AG04449 (cell line): ENCODE measurements at regions not wholly inside any gene's neighbourhood (a gene's known extent, or its start where the extent isn't known, plus 50 kb on each side); places are given as distances from the start of the nearest gene placed in this dataset.

Experiments used
- CTCF ChIA-PET: fragments of 350-600 bp; formaldehyde crosslinking; extraction: SDS; loops from one replicate; lab custom pipeline; 2021; ENCODE audit warnings: antibody characterized with exemption; lab: Yijun Ruan, JAX
- POLR2A ChIA-PET: fragments of 400-600, 350-600 bp; formaldehyde crosslinking; extraction: SDS; loops from one replicate; lab custom pipeline; 2020; ENCODE audit warnings: antibody characterized with exemption, inconsistent platforms; lab: Yijun Ruan, JAX
- DNase-seq: peaks from one replicate; pipeline ENCODE4 v3.0.0-alpha.2; 2010; ENCODE audit warnings: low read depth, low spot score
- H3K4me3 ChIP-seq: 2 replicates; pipeline ENCODE4 v1.5.1; 2011; ENCODE audit warnings: low read depth, mild to moderate bottlenecking, control low read depth, low read length
- CTCF ChIP-seq: IDR thresholded peaks from one replicate; pipeline ENCODE4 v1.5.1; 2011; ENCODE audit warnings: mild to moderate bottlenecking, moderate library complexity, low read length, control low read depth, inconsistent platforms; ENCODE audit not compliant: insufficient read depth; ENCODE audit errors: missing control alignments

GRCh38 chr5:130875656-130876055 is 289.4 kb downstream of the HINT1 start:
- no peak for DNase-seq
- ChIA-PET CTCF (no interaction called here), POLR2A (no interaction called here)
- no peak for TF ChIP-seq CTCF
- no peak overlapping the region for H3K4me3 ChIP-seq

GRCh38 chr5:130874861-130875417 is 290.1 kb downstream of the HINT1 start:
- no peak for TF ChIP-seq CTCF
- DNase-seq: no peak
- ChIA-PET CTCF (no interaction called here), POLR2A (no interaction called here)
- H3K4me3 ChIP-seq: no peak overlapping the region

- no peak overlapping the region for H3K4me3 ChIP-seq
- CTCF ChIA-PET: interaction anchor here (0.6 to 2.5 kb wide), 19 partner anchors 10 to 1191 kb away, joined by 3 to 23 read pairs (median 5); no protein-coding TSS in a partner anchor
- DNase-seq: no peak
- POLR2A ChIA-PET: no interaction called here
- TF ChIP-seq CTCF: peak; percentile 48
Measured at GRCh38 chr5:130871346-130872086, 293.5 kb downstream of the HINT1 start.

GRCh38 chr5:130870691-130871090 is 294.4 kb downstream of the HINT1 start:
- ChIA-PET POLR2A (no interaction called here), CTCF (interaction anchor here (1.0 to 2.5 kb wide), 15 partner anchors 9 to 970 kb away, joined by 3 to 23 read pairs (median 5); no protein-coding TSS in a partner anchor)
- TF ChIP-seq CTCF: no peak
- no peak for DNase-seq
- no peak overlapping the region for H3K4me3 ChIP-seq

- peak; percentile 52 for DNase-seq
- no peak overlapping the region for H3K4me3 ChIP-seq
- no peak for TF ChIP-seq CTCF
- ChIA-PET POLR2A (no interaction called here), CTCF (interaction anchor here (1.0 kb wide), 1 partner anchor 124 kb away, joined by 3 read pairs; no protein-coding TSS in a partner anchor)
Measured at GRCh38 chr5:130868186-130868840, 296.7 kb downstream of the HINT1 start.

GRCh38 chr5:130845049-130845765 is 319.8 kb downstream of the HINT1 start:
- no peak for DNase-seq
- ChIA-PET POLR2A (no interaction called here), CTCF (interaction anchor here (1.0 kb wide), 1 partner anchor 26 kb away, joined by 3 read pairs; no protein-coding TSS in a partner anchor)
- H3K4me3 ChIP-seq: no peak overlapping the region
- no peak for TF ChIP-seq CTCF
